HCT116 (cell line): ENCODE measurements at regions not wholly inside any gene's neighbourhood (a gene's known extent, or its start where the extent isn't known, plus 50 kb on each side); places are given as distances from the start of the nearest gene placed in this dataset.

ENCODE experiments used
- ATAC-seq: fragments of 200-7000 bp; cut with Tn5 transposase; 2 replicates; pipeline ENCODE4 v1.9.1; 2020; ENCODE audit warnings: mild to moderate bottlenecking, moderate library complexity
- BruUV-seq: library from RNA; stranded (reverse); fragments of 400-500 nt; replicated peaks from 2 replicates; lab custom pipeline; 2021; lab: Mats Ljungman, UMichigan
- CTCF ChIA-PET: fragments of 300-600 bp; sonication (Branson Sonifier 250); formaldehyde crosslinking; loops from one replicate; lab custom pipeline; 2021; ENCODE audit warnings: antibody characterized with exemption; lab: Charles Lee
- POLR2A ChIA-PET: fragments of 300-600, 350-600 bp; sonication (Branson Sonifier 250); formaldehyde crosslinking; loops from one replicate; lab custom pipeline; 2021; ENCODE audit warnings: antibody characterized with exemption; lab: Charles Lee
- RAD21 ChIA-PET, 2 experiments: fragments of 300-600 bp; sonication (Branson Sonifier 250); formaldehyde crosslinking; loops; one replicate each; lab custom pipeline; 2023; ENCODE audit warnings: low total read pairs in 2 of 2; ENCODE audit not compliant: uncharacterized antibody in 2 of 2, unreplicated experiment in 2 of 2, low non-redundant PET in 1 of 2; lab: Charles Lee
- DNase-seq: peaks from one replicate; pipeline ENCODE4 v3.0.0-alpha.2; 2010; ENCODE audit warnings: low read depth, low spot score
- H2AFZ ChIP-seq: fragments of 200-600 bp; shearing (Covaris generic), sonication (generic); 2 replicates; pipeline ENCODE4 v1.6.1; 2017; ENCODE audit warnings: low read depth, mixed run types, mixed read lengths, antibody characterized with exemption, low read length; ENCODE audit not compliant: poor library complexity, severe bottlenecking
- H3K27ac ChIP-seq: 2 replicates; pipeline ENCODE4 v1.5.1; 2012; ENCODE audit warnings: low read depth, low read length
- H3K27me3 ChIP-seq: fragments of 200-600 bp; sonication (generic); 2 replicates; pipeline ENCODE4 v1.6.1; 2016; ENCODE audit warnings: mixed run types, low read length, mixed read lengths; ENCODE audit not compliant: insufficient read depth
- H3K36me3 ChIP-seq, 2 experiments: fragments of 200-500 bp in 1 of 2; fragments of 200-600 bp in 1 of 2; sonication (Bioruptor generic) in 1 of 2; sonication (generic) in 1 of 2; 2 replicates each; pipeline versions ENCODE4 v1.5.1 to v1.6.1; 2014 to 2016; ENCODE audit warnings: low read length in 2 of 2, inconsistent platforms in 1 of 2, mixed read lengths in 1 of 2, mixed run types in 1 of 2; ENCODE audit not compliant: insufficient read depth in 2 of 2, control insufficient read depth in 1 of 2
- H3K4me1 ChIP-seq, 2 experiments: fragments of 200-600 bp in 1 of 2; sonication (generic) in 1 of 2; 2 replicates each; pipeline versions ENCODE4 v1.5.1 to v1.6.1; 2012 to 2017; ENCODE audit warnings: low read length in 2 of 2, inconsistent platforms in 1 of 2, mild to moderate bottlenecking in 1 of 2, mixed read lengths in 1 of 2, mixed run types in 1 of 2, moderate library complexity in 1 of 2; ENCODE audit not compliant: insufficient read depth in 2 of 2, control insufficient read depth in 1 of 2
- H3K4me2 ChIP-seq: fragments of 200-600 bp; sonication (generic); 2 replicates; pipeline ENCODE4 v1.6.1; 2017; ENCODE audit warnings: mixed run types, low read length, mixed read lengths
- H3K4me3 ChIP-seq, 2 experiments: fragments of 200-600 bp in 1 of 2; sonication (generic) in 1 of 2; replicated peaks in 1 of 2; 2 replicates each; pipeline ENCODE4 v1.5.1; 2011 to 2016; ENCODE audit warnings: low read length in 2 of 2, control low read depth in 1 of 2, low read depth in 1 of 2, mild to moderate bottlenecking in 1 of 2, mixed read lengths in 1 of 2, mixed run types in 1 of 2
- H3K79me2 ChIP-seq: fragments of 200-600 bp; sonication (generic); 2 replicates; pipeline ENCODE4 v1.6.1; 2017; ENCODE audit warnings: mild to moderate bottlenecking, mixed run types, low read length, moderate library complexity, mixed read lengths; ENCODE audit not compliant: insufficient read depth
- H3K9ac ChIP-seq: fragments of 200-600 bp; sonication (generic); 2 replicates; pipeline ENCODE4 v1.6.1; 2016; ENCODE audit warnings: low read length, mixed read lengths
- H3K9me2 ChIP-seq: fragments of 200-600 bp; sonication (generic), shearing (Covaris generic); 2 replicates; pipeline ENCODE4 v1.6.1; 2017; ENCODE audit warnings: mixed run types, mild to moderate bottlenecking, moderate library complexity; ENCODE audit not compliant: insufficient read depth
- H3K9me3 ChIP-seq, 2 experiments: fragments of 200-500 bp in 1 of 2; fragments of 200-600 bp in 1 of 2; sonication (Bioruptor generic) in 1 of 2; sonication (generic) in 1 of 2; 2 replicates each; pipeline ENCODE4 v1.6.1; 2014 to 2017; ENCODE audit warnings: low read length in 2 of 2, mixed read lengths in 2 of 2, inconsistent platforms in 1 of 2, low read depth in 1 of 2, mild to moderate bottlenecking in 1 of 2, mixed run types in 1 of 2, moderate library complexity in 1 of 2; ENCODE audit not compliant: control insufficient read depth in 1 of 2, insufficient read depth in 1 of 2
- H4K20me1 ChIP-seq: fragments of 200-600 bp; sonication (generic), shearing (Covaris generic); 2 replicates; pipeline ENCODE4 v1.6.1; 2017; ENCODE audit warnings: mixed run types, mild to moderate bottlenecking, moderate library complexity; ENCODE audit not compliant: insufficient read depth
- CBX3 ChIP-seq: IDR thresholded peaks from 2 replicates; pipeline ENCODE4 v1.6.1; 2012; ENCODE audit warnings: low read depth
- CEBPB ChIP-seq: IDR thresholded peaks from 2 replicates; pipeline ENCODE4 v1.6.1; 2012; ENCODE audit warnings: low read depth
- ELF1 ChIP-seq: IDR thresholded peaks from 2 replicates; pipeline ENCODE4 v1.6.1; 2012; ENCODE audit warnings: low read depth, borderline replicate concordance
- EZH2 ChIP-seq: fragments of 200-600 bp; sonication (generic); IDR thresholded peaks from 2 replicates; pipeline ENCODE4 v1.6.1; 2017; ENCODE audit warnings: antibody characterized with exemption, mixed run types
- EZH2phosphoT487 ChIP-seq: fragments of 200-600 bp; IDR thresholded peaks from 2 replicates; pipeline ENCODE4 v1.6.1; 2018; ENCODE audit warnings: antibody characterized with exemption, borderline replicate concordance
- FOSL1 ChIP-seq: IDR thresholded peaks from 2 replicates; pipeline ENCODE4 v1.6.1; 2012; ENCODE audit warnings: low read depth
- POLR2AphosphoS5 ChIP-seq: IDR thresholded peaks from 2 replicates; pipeline ENCODE4 v1.6.1; 2011; ENCODE audit warnings: mild to moderate bottlenecking, low read depth, low read length, moderate library complexity
- RAD21 ChIP-seq: IDR thresholded peaks from 2 replicates; pipeline ENCODE4 v1.6.1; 2012; ENCODE audit warnings: low read depth, mild to moderate bottlenecking
- SIN3A ChIP-seq: IDR thresholded peaks from 2 replicates; pipeline ENCODE4 v1.6.1; 2012; ENCODE audit warnings: low read depth
- SP1 ChIP-seq: IDR thresholded peaks from 2 replicates; pipeline ENCODE4 v1.6.1; 2012; ENCODE audit warnings: low read depth
- SRF ChIP-seq: IDR thresholded peaks from 2 replicates; pipeline ENCODE4 v1.6.1; 2012; ENCODE audit warnings: low read depth
- TCF7L2 ChIP-seq: IDR thresholded peaks from 2 replicates; pipeline ENCODE4 v1.7.0; 2011; ENCODE audit warnings: borderline replicate concordance, inconsistent platforms; ENCODE audit not compliant: insufficient read depth, insufficient read length; ENCODE audit errors: extremely low read depth
- YY1 ChIP-seq: IDR thresholded peaks from 2 replicates; pipeline ENCODE4 v1.6.1; 2011; ENCODE audit warnings: low read length, low read depth, moderate library complexity, mild to moderate bottlenecking; ENCODE audit not compliant: insufficient replicate concordance; ENCODE audit errors: extremely low read depth
- ZFX ChIP-seq: fragments of 450-650 bp; IDR thresholded peaks from 2 replicates; pipeline ENCODE4 v1.6.1; 2017
- ZNF274 ChIP-seq: fragments of 200-500 bp; sonication (Bioruptor generic); IDR thresholded peaks from 2 replicates; pipeline ENCODE4 v1.6.1; 2014; ENCODE audit warnings: mild to moderate bottlenecking, low read depth, low read length, inconsistent platforms
- intact Hi-C: fragments of 100-400 bp; cut with micrococcal nuclease; formaldehyde crosslinking; loops from 2 replicates; pipeline ENCODE4 v1.10.0; 2022
- TF ChIP-seq, protein P1 (sequence below): IDR thresholded peaks from 2 replicates; pipeline ENCODE4 v1.6.1; 2012
- TF ChIP-seq, protein P2 (sequence below): IDR thresholded peaks from 2 replicates; pipeline ENCODE4 v1.6.1; 2011; ENCODE audit warnings: mild to moderate bottlenecking, low read length, moderate library complexity; ENCODE audit not compliant: insufficient replicate concordance; ENCODE audit errors: extremely low read depth
- TF ChIP-seq, protein P3 (sequence below), 3 experiments: fragments of 200-600 bp in 1 of 3; sonication (generic) in 1 of 3; IDR thresholded peaks in 2 of 3; conservative IDR thresholded peaks in 1 of 3; 2 replicates each; pipeline ENCODE4 v1.5.1; 2012 to 2017; ENCODE audit warnings: low read depth in 2 of 3, low read length in 2 of 3, antibody characterized with exemption in 1 of 3, borderline replicate concordance in 1 of 3, control low read depth in 1 of 3, mild to moderate bottlenecking in 1 of 3, mixed read lengths in 1 of 3, mixed run types in 1 of 3, moderate library complexity in 1 of 3; ENCODE audit not compliant: insufficient read depth in 1 of 3
- TF ChIP-seq, protein P4 (sequence below): IDR thresholded peaks from 2 replicates; pipeline ENCODE4 v1.6.1; 2012; ENCODE audit warnings: low read depth

DNA sequence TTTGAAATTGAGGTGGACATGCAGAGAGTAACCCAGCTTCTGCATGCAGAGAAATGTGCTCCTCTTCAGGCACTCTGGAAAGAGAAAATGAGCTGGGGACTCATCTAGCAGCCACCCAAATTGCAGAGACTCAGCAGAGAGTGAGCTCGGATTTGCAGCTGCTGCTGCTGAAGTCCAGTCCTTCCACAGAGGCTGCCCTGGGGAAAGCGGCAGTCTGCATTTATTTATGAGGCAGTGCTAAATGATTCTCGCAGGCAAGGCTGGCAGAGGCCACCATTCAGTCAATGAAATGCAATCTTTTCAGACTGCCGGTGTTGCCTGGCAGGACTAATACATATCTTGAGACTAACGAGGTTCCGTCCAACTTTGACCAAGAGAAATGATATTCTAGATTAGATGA is 404.8 kb downstream of the NLGN4X start (continued):
- TF ChIP-seq SIN3A, result no peak

DNA sequence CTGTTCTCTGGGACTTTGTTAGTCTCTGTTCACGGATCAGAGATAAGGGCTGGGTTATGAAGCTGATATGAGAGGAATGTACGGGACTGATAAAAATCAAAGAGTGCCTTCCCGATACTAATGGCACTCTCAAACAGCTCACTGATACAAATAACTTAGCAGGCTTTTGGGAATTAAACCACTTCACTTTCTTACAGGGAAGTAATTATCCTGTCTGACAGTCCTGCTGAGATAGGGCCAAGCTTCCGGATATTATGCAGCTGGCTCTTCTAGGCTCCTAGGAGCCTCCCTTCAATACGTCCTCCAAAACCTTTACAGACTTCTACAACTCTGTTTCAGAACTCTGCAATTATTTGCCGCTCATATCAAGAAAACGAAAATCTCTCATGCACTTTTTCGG is 418.0 kb downstream of the NLGN4X start:
- H3K4me1 ChIP-seq, result no peaks in the 10 kb centered on the region
- H3K79me2 ChIP-seq, result no peaks in the 10 kb centered on the region
- no peaks in the 10 kb centered on the region for H3K36me3 ChIP-seq
- ChIA-PET RAD21 (no interaction called here), CTCF (no interaction called here), POLR2A (no interaction called here)
- H3K9me3 ChIP-seq, result no peaks in the 10 kb centered on the region
- intact Hi-C loops, result no loop called here
- H4K20me1 ChIP-seq, result no peaks in the 10 kb centered on the region
- no peak overlapping the region for H3K27ac ChIP-seq
- H2AFZ ChIP-seq, result no peak overlapping the region
- H3K4me3 ChIP-seq, result no peak overlapping the region
- no peak overlapping the region for H3K9ac ChIP-seq
- no peak overlapping the region for H3K4me2 ChIP-seq
- H3K9me2 ChIP-seq, result no peaks in the 10 kb centered on the region
- no peak for ATAC-seq
- TF ChIP-seq EZH2phosphoT487 (no peak), FOSL1 (no peak), POLR2AphosphoS5 (no peak), ELF1 (no peak), ZFX (no peak), TCF7L2 (no peak), EZH2 (no peak), ZNF274 (no peak), SIN3A (no peak), YY1 (no peak), RAD21 (no peak), SP1 (no peak), SRF (no peak), CEBPB (no peak), CBX3 (no peak)
- TF ChIP-seq, protein P1, sequence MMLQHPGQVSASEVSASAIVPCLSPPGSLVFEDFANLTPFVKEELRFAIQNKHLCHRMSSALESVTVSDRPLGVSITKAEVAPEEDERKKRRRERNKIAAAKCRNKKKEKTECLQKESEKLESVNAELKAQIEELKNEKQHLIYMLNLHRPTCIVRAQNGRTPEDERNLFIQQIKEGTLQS, result no peak
- TF ChIP-seq, protein P2, sequence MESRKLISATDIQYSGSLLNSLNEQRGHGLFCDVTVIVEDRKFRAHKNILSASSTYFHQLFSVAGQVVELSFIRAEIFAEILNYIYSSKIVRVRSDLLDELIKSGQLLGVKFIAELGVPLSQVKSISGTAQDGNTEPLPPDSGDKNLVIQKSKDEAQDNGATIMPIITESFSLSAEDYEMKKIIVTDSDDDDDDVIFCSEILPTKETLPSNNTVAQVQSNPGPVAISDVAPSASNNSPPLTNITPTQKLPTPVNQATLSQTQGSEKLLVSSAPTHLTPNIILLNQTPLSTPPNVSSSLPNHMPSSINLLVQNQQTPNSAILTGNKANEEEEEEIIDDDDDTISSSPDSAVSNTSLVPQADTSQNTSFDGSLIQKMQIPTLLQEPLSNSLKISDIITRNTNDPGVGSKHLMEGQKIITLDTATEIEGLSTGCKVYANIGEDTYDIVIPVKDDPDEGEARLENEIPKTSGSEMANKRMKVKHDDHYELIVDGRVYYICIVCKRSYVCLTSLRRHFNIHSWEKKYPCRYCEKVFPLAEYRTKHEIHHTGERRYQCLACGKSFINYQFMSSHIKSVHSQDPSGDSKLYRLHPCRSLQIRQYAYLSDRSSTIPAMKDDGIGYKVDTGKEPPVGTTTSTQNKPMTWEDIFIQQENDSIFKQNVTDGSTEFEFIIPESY, result no peak
- TF ChIP-seq, protein P3, sequence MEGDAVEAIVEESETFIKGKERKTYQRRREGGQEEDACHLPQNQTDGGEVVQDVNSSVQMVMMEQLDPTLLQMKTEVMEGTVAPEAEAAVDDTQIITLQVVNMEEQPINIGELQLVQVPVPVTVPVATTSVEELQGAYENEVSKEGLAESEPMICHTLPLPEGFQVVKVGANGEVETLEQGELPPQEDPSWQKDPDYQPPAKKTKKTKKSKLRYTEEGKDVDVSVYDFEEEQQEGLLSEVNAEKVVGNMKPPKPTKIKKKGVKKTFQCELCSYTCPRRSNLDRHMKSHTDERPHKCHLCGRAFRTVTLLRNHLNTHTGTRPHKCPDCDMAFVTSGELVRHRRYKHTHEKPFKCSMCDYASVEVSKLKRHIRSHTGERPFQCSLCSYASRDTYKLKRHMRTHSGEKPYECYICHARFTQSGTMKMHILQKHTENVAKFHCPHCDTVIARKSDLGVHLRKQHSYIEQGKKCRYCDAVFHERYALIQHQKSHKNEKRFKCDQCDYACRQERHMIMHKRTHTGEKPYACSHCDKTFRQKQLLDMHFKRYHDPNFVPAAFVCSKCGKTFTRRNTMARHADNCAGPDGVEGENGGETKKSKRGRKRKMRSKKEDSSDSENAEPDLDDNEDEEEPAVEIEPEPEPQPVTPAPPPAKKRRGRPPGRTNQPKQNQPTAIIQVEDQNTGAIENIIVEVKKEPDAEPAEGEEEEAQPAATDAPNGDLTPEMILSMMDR (IDR thresholded peaks at IDR 0.05 in 2 of 3, conservative IDR thresholded peaks at IDR 0.05 in 1 of 3; ENCODE audit: borderline replicate concordance in 1 of 3, insufficient read depth in 1 of 3, low read depth in 2 of 3, low read length in 2 of 3), result no peak
- TF ChIP-seq, protein P4, sequence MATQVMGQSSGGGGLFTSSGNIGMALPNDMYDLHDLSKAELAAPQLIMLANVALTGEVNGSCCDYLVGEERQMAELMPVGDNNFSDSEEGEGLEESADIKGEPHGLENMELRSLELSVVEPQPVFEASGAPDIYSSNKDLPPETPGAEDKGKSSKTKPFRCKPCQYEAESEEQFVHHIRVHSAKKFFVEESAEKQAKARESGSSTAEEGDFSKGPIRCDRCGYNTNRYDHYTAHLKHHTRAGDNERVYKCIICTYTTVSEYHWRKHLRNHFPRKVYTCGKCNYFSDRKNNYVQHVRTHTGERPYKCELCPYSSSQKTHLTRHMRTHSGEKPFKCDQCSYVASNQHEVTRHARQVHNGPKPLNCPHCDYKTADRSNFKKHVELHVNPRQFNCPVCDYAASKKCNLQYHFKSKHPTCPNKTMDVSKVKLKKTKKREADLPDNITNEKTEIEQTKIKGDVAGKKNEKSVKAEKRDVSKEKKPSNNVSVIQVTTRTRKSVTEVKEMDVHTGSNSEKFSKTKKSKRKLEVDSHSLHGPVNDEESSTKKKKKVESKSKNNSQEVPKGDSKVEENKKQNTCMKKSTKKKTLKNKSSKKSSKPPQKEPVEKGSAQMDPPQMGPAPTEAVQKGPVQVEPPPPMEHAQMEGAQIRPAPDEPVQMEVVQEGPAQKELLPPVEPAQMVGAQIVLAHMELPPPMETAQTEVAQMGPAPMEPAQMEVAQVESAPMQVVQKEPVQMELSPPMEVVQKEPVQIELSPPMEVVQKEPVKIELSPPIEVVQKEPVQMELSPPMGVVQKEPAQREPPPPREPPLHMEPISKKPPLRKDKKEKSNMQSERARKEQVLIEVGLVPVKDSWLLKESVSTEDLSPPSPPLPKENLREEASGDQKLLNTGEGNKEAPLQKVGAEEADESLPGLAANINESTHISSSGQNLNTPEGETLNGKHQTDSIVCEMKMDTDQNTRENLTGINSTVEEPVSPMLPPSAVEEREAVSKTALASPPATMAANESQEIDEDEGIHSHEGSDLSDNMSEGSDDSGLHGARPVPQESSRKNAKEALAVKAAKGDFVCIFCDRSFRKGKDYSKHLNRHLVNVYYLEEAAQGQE, result no peak
- DNase-seq, result no peak
- H3K27me3 ChIP-seq, result no peaks in the 10 kb centered on the region
- BruUV-seq, result no TSS peak
